COLO668 (cell line): ENCODE measurements at regions not wholly inside any gene's neighbourhood (a gene's known extent, or its start where the extent isn't known, plus 50 kb on each side); places are given as distances from the start of the nearest gene placed in this dataset.
"Not testable (repeated sequence)": the region's sequence is repeated elsewhere in the genome, so short reads cannot be mapped to it uniquely, and the experiment has no call there.

Experiments used
- DNase-seq: peaks from one replicate; lab custom pipeline; 2025; ENCODE audit not compliant: unreplicated experiment; lab: John Stamatoyannopoulos, UW

GRCh38 chr5:160479220-160479619, 57.6 kb downstream of the PTTG1 start:
- no peak for DNase-seq

DNA sequence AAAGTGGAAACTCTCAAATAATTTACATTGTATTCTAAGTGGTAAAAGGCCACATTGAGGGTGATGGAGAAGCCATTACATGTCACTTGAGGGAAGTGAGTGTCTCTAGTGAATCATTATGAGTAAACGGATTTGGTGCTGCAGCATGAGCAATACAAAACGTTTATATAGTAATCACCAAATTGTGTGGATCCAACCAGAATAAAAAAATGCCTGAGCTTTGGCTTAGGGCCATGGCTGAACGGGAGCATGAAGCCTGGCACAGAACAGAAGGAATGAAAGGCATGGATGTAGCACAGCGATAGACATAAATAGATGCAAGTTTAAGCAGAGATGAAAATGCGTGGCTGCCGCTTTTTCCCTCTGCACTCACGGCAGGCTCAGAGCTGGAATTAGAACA, 58.3 kb downstream of the PTTG1 start:
- no peak for DNase-seq

DNA sequence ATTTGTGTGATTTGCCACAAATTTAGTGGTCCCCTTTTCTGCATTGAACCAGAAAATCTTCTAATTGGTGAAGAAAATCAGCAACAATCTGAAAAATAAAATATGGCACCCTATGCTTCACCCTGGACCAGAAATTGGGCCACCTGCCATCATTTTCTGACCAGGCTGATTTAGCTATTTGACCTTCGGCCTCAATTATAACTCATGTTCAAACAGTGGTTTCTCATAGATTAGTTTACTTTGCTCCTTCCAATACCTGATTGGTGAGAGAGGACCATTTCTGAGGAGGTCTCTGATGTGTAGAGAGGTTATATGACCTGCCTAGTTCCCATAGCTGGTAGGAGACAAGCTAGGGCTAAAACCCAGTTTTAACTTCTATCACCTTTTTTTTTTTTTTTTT, 59.0 kb downstream of the PTTG1 start:
- DNase-seq = no peak

GRCh38 chr5:160484678-160485077, 63.0 kb downstream of the PTTG1 start:
- no peak for DNase-seq

DNA sequence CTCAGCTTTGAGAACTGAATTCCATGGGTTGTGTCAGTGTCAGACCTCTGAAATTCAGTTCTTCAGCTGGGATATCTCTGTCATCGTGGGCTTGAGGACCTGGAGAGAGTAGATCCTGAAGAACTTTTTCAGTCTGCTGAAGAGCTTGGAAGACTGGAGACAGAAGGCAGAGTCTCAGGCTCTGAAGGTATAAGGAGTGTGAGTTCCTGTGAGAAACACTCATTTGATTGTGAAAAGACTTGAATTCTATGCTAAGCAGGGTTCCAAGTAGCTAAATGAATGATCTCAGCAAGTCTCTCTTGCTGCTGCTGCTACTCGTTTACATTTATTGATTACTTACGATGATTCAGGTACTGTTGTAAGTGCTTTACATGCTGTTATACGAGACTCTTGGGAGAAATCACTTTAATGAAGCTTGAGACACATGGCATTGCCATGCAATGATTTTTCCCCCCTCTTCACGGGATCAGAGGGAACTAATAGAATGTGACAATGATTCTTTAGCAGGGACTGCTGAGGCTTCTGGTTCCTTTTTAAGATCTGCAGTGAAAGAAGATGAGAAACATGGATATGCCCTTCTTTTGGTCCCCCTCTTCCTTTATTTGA, 63.8 kb downstream of the PTTG1 start:
- DNase-seq = no peak

GRCh38 chr5:160486573-160486972, 64.9 kb downstream of the PTTG1 start:
- no peak for DNase-seq

GRCh38 chr5:160488394-160489325, 67.0 kb downstream of the PTTG1 start:
- DNase-seq = no peak

DNA sequence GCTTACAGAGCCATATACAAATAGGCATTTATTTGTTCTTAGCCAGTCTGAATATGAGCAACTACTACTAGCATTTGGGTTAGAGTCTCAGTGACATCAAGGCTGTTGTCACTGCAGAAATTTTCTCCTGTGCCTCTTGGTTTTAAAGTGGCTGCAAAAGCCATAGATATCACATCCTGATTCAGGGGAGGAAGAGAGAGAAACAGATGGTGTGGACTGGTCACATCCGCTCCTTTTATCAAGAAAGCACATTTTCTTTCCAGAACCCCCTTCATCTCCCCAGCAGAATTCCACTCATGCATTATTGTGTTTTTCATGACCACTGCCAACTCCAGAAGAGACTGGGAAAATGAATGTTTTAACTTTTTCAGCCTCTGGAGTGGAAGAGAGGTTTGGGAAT, 69.8 kb downstream of the PTTG1 start:
- no peak for DNase-seq

- no peak for DNase-seq
These were observed 70.9 kb downstream of the PTTG1 start for GRCh38 chr5:160492565-160492964.

DNA sequence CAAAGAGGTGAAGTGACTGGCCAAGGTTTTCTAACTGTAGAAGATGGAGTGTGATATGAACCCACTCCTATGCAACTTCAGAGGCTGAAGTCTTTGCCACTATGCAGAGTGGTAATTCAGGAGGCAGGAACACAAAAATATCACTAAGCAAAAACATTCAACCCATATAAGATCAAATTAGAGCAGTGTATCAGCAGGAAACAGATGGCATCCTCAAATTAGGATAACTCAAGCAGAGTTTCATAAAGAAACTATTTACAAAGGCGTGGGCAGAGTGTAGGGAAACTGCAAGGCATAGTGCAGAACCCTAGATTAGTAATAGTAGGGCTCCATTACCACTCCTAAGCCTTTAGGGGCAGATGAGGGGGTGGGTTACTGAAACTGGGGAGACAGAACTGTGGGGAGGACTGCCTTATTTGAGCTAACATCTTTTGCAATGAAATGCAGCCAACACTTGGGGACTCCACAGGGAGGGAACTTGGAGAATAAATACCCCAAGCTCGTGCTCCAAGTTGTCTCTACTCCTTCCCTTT, 72.2 kb downstream of the PTTG1 start:
- no peak for DNase-seq

GRCh38 chr5:160494451-160494850, 72.8 kb downstream of the PTTG1 start:
- DNase-seq = no peak

GRCh38 chr5:160496334-160496733, 74.7 kb downstream of the PTTG1 start:
- no peak for DNase-seq

- DNase-seq = no peak
These were observed 75.1 kb downstream of the PTTG1 start for GRCh38 chr5:160496784-160497183.

- no peak for DNase-seq
These were observed 76.2 kb downstream of the PTTG1 start for GRCh38 chr5:160497878-160498277.

DNA sequence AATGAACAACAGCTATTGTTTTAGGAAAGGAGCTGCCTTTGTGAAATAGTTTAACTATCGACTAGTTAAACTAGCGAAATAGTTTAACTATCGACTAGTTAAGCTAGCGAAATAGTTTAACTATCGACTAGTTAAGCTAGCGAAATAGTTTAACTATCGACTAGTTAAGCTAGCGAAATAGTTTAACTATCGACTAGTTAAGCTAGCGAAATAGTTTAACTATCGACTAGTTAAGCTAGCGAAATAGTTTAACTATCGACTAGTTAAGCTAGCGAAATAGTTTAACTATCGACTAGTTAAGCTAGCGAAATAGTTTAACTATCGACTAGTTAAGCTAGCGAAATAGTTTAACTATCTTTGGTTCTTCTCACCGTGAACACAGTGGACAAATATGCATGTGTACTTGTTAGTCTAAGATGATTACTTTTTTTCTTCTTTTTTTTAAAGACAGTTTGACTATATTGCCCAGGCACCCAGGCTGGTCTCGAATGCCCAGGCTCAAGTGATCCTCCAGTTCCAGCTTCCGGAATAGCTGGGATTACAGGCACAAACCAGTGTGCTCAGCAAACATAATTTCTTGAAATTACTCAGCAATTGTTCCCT, 76.9 kb downstream of the PTTG1 start:
- DNase-seq = not testable (repeated sequence)

DNA sequence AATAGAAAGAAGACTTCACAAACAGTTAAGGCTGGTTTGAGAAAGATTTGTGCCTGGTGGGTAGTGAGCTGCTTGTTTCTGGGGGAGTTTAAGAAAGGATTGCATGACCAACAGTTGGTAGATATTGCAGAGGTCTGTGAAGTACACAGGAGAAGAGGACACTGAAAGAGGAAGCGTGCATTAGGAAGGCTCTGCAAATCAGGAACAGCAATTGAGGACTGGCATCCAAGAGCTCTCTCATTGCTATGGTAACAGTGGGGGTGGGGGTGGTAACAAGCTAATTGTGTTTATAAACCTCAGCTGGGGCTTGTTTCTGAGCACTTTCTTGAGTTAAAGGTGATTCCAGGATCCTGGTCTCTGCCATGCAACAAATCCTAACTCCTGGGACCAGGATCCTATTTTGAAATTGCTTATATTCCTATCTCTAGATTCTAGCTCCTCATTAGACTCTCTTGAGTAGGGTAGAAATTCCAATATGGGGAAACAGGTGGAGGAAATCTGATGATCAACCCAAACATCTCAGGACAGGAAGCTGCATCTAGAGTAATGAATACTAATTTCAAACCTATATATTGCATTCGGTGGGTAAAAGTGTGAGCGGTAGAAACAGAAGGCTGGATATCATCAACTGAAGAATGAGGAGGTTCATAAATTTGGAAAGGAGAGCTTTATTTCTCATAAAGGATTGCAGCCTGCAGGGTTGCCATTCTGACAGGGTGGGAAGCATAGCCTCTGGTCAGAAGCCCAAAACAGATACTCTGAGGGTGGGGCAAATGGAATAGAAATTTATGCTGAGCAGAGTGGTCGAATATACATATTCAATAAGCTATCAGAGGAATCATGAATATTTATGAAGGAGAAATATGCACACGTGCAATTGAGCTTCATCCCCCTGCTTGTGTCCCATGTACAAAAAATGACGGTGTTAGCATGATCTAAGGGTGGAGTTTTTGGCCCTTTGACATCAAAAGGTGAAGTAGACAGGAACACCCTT, 79.4 kb downstream of the PTTG1 start:
- DNase-seq = no peak

DNA sequence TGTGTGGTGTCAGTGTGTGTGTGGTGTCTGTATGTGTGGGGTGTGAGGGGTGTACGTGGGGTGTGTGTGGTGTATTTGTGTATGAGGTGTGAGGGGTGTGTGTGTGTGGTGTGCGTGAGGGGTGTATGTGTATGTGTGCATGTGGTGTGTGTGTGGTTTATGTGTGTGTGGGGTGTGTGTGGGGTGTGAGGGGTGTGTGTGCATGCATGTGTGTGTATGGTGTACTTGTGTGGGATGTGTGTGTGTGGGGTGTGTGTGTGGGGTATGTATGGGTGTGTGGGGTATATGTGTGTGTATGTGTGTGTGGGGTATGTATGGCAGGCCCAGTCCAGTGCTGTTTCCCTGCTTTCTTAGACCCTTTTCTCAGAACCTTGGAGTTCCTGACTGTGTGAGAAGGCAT, 83.3 kb downstream of the PTTG1 start:
- DNase-seq = no peak

DNA sequence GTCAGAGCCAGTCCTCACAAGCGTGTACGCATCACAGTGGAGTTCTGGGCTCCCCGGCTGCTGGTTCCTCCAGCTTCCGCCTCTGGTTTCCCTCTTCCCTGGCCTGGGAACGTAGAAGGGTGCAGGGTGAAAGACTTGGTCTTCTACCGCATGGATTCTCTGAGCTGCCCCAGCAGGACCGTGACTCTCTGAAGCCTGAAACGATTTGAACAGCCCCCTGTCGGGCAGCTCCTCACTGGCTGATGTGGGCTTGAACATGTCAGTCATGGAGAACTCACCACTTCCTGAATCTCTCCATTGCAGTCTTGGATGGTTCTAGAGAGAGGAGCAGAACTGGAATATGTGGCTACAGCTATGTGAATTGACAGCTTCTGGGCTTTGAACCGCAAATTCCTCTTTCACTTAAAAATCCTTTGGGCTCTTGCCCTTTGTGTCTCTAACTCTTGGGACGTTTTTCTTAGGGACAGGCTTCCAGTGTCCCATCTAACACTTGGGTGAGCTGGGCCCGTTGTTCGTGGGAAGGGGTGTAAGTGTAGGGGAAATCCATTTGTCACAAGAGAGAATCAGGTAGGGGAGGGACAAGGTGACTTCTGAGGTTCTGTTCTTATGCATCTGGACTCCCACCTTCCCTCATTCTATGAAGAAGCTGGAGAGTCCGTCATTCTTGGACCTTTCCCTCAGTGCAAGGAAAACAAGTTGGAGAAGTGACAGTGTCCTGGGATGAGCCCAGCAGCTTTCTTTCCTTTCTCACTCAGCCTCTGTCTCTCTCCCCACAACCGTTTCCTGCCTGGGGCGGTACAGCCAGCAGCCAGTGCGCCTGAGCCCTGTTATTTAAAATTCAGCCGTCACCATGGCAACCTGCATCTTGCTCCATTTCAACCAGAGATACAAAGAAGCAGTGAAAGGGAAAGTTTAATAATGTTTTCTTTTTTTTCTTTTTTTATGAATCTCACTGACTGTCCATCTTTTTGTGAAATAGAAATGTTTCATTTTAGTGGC, 84.7 kb downstream of the PTTG1 start:
- DNase-seq = no peak

GRCh38 chr5:160507221-160507721, 85.6 kb downstream of the PTTG1 start:
- DNase-seq = no peak
